ENCODE measurements at regions not wholly inside any gene's neighbourhood (a gene's known extent, or its start where the extent isn't known, plus 50 kb on each side); places are given as distances from the start of the nearest gene placed in this dataset.

GRCh38 chr13:76638181-76638580, 248.0 kb downstream of the KCTD12 start:
- intact Hi-C loops (cut with DNase I): no loop called here
- no peak for DNase-seq (ENCODE audit: low spot score)

- no peak for DNase-seq (ENCODE audit: low spot score)
- intact Hi-C loops (cut with DNase I): no loop called here
Measured at GRCh38 chr13:76637641-76638141, 248.5 kb downstream of the KCTD12 start.

GRCh38 chr13:76636829-76637228, 249.4 kb downstream of the KCTD12 start:
- intact Hi-C loops (cut with DNase I): no loop called here
- no peak for DNase-seq (ENCODE audit: low spot score)

GRCh38 chr13:76635232-76636230, 250.7 kb downstream of the KCTD12 start:
- no peak for DNase-seq (ENCODE audit: low spot score)
- intact Hi-C loops (cut with DNase I): no loop called here

GRCh38 chr13:76634431-76635191, 251.6 kb downstream of the KCTD12 start:
- intact Hi-C loops (cut with DNase I): no loop called here
- no peak for DNase-seq (ENCODE audit: low spot score)

GRCh38 chr13:76632401-76633044, 253.7 kb downstream of the KCTD12 start:
- DNase-seq (ENCODE audit: low spot score): no peak
- intact Hi-C loops (cut with DNase I): no loop called here

GRCh38 chr13:76630629-76631230, 255.5 kb downstream of the KCTD12 start:
- intact Hi-C loops (cut with DNase I): no loop called here

GRCh38 chr13:76622315-76623040, 263.7 kb downstream of the KCTD12 start:
- no peak for DNase-seq (ENCODE audit: low spot score)
- intact Hi-C loops (cut with DNase I): no loop called here

More at GRCh38 chr13:76630629-76631230, 255.5 kb downstream of the KCTD12 start:
- no peak for DNase-seq (ENCODE audit: low spot score)

GRCh38 chr13:76621705-76622104, 264.5 kb downstream of the KCTD12 start:
- no peak for DNase-seq (ENCODE audit: low spot score)
- intact Hi-C loops (cut with DNase I): no loop called here

- no peak for DNase-seq (ENCODE audit: low spot score)
- intact Hi-C loops (cut with DNase I): no loop called here
Measured at GRCh38 chr13:76620036-76620435, 266.2 kb downstream of the KCTD12 start.

GRCh38 chr13:76619631-76620030, 266.6 kb downstream of the KCTD12 start:
- DNase-seq (ENCODE audit: low spot score): no peak
- intact Hi-C loops (cut with DNase I): no loop called here

GRCh38 chr13:76610819-76611415, 275.3 kb downstream of the KCTD12 start:
- no peak for DNase-seq (ENCODE audit: low spot score)
- intact Hi-C loops (cut with DNase I): no loop called here

- DNase-seq (ENCODE audit: low spot score): no peak
- intact Hi-C loops (cut with DNase I): no loop called here
Measured at GRCh38 chr13:76609643-76610042, 276.6 kb downstream of the KCTD12 start.

- intact Hi-C loops (cut with DNase I): no loop called here
- no peak for DNase-seq (ENCODE audit: low spot score)
Measured at GRCh38 chr13:76607866-76608265, 278.3 kb downstream of the KCTD12 start.

GRCh38 chr13:76600081-76600480, 286.1 kb downstream of the KCTD12 start:
- intact Hi-C loops (cut with DNase I): no loop called here
- no peak for DNase-seq (ENCODE audit: low spot score)

- intact Hi-C loops (cut with DNase I): no loop called here
- no peak for DNase-seq (ENCODE audit: low spot score)
Measured at GRCh38 chr13:76597868-76598267, 288.3 kb downstream of the KCTD12 start.

- DNase-seq (ENCODE audit: low spot score): no peak
- intact Hi-C loops (cut with DNase I): no loop called here
Measured at GRCh38 chr13:76596216-76596615, 290.0 kb downstream of the KCTD12 start.

- intact Hi-C loops (cut with DNase I): no loop called here
- DNase-seq (ENCODE audit: low spot score): no peak
Measured at GRCh38 chr13:76594435-76594834, 291.8 kb downstream of the KCTD12 start.
